ENCODE measurements at regions not wholly inside any gene's neighbourhood (a gene's known extent, or its start where the extent isn't known, plus 50 kb on each side); places are given as distances from the start of the nearest gene placed in this dataset.

DNA sequence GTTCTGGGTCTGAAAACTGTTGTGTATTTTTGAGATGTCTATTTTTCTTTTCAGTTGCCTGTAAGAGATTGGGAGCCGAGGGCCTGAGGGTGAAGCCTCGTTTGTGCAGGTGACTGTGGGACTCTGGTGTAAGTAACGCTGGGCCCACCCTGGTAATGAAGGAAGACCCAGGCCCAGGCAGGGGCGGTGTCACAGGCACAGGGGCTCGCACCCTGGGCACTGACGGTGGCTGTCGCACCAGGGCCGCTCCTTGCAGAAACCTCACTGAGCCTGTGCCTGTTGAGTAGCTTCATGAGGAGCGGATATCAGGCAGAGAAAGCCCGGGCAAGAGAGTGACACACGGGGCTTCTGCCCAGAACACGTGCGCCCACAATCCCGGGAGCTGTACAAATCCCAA lies 541.4 kb downstream of the TRIML1 start:
- H3K4me3 ChIP-seq (ENCODE audit: low read depth, low read length) = no peak overlapping the region
- DNase-seq (ENCODE audit: low read depth) = no peak
- TF ChIP-seq, protein P1, sequence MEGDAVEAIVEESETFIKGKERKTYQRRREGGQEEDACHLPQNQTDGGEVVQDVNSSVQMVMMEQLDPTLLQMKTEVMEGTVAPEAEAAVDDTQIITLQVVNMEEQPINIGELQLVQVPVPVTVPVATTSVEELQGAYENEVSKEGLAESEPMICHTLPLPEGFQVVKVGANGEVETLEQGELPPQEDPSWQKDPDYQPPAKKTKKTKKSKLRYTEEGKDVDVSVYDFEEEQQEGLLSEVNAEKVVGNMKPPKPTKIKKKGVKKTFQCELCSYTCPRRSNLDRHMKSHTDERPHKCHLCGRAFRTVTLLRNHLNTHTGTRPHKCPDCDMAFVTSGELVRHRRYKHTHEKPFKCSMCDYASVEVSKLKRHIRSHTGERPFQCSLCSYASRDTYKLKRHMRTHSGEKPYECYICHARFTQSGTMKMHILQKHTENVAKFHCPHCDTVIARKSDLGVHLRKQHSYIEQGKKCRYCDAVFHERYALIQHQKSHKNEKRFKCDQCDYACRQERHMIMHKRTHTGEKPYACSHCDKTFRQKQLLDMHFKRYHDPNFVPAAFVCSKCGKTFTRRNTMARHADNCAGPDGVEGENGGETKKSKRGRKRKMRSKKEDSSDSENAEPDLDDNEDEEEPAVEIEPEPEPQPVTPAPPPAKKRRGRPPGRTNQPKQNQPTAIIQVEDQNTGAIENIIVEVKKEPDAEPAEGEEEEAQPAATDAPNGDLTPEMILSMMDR (IDR thresholded peaks at IDR 0.05; ENCODE audit: insufficient read depth, low read length) = no peak

DNA sequence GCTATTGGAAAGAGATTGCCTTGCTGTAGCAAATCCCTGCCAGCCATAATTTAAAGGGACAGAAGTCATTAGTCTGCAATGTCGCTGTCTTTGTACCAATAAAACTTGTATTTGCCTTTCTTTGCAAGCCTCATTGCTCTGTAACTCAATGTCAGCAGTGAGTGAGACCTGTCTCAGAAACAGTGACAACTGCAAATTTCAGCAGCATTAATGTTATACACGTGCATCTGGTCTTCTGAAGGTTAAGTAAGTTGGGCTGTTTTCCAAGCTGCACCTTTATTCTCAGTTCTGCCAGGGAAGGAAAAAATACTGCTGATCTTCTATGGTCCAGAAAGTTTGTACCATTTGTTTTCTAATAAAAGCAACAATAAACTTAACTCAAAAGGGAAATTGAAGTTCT lies 543.1 kb downstream of the TRIML1 start:
- no peak for DNase-seq (ENCODE audit: low read depth)
- no peak overlapping the region for H3K4me3 ChIP-seq (ENCODE audit: low read depth, low read length)

DNA sequence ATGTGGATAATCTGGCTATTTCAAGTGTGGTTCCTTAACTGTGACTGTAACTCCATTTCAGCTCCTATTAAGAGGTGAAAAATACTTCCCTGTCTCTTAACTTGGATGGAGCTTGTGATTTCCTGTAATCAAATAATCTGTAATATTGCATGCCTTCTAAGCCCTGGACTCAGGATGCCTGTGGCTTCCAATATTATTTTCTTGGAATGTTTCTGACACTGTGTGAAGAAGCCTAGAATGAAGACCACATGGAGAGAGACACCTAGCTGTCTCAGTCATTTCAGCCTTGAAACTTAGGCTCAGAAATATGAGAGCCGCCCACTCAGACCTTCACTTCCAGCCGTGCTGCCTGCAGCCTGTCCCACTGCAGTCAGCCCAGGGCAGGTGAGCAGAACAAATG lies 544.3 kb downstream of the TRIML1 start:
- no peak overlapping the region for H3K4me3 ChIP-seq (ENCODE audit: low read depth, low read length)
- no peak for DNase-seq (ENCODE audit: low read depth)
- TF ChIP-seq, protein P1 (IDR thresholded peaks at IDR 0.05; ENCODE audit: insufficient read depth, low read length) = no peak

More for the DNA sequence above, 543.1 kb downstream of the TRIML1 start:
- TF ChIP-seq, protein P1 (IDR thresholded peaks at IDR 0.05; ENCODE audit: insufficient read depth, low read length) = no peak

DNA sequence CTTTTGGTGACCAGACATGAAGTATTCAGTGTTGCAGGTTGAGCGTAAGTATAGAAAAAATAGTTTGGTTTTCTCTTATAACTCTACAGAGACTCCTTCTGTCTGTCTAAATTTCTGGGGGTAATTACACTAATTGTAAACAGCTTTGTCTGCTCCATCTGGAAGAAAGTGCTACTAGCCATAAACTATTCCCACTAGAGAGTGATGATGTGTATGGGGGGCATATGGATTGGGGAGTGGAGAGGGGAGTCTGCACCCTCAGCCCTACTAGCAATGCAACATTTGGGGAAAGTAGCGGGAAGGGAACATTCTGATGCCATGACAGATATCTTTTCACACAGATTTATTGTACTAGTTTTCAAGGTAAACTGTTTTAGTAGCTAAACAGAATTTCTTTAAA lies 549.7 kb downstream of the TRIML1 start:
- TF ChIP-seq, protein P1 (IDR thresholded peaks at IDR 0.05; ENCODE audit: insufficient read depth, low read length) = no peak
- H3K4me3 ChIP-seq (ENCODE audit: low read depth, low read length) = no peak overlapping the region
- DNase-seq (ENCODE audit: low read depth) = no peak

DNA sequence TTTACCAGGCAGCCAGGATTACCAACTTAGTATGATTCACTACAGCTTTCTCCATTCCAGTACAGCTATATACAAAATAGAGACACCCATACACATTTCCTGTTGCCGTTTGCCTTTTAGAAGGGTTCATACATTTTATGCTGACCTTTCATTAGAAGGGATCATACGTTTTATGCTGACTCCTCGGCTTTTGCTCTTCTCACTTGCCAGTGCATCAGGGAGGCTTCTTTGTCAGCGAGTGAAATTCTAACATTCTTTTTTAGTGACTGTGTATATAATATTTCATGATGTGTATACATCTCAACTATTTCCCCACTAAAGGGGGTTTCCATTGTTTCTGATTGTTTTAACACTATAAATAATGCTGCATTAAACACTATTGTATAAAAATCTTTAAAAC lies 552.6 kb downstream of the TRIML1 start:
- DNase-seq (ENCODE audit: low read depth) = no peak
- TF ChIP-seq, protein P1 (IDR thresholded peaks at IDR 0.05; ENCODE audit: insufficient read depth, low read length) = no peak
- no peak overlapping the region for H3K4me3 ChIP-seq (ENCODE audit: low read depth, low read length)

DNA sequence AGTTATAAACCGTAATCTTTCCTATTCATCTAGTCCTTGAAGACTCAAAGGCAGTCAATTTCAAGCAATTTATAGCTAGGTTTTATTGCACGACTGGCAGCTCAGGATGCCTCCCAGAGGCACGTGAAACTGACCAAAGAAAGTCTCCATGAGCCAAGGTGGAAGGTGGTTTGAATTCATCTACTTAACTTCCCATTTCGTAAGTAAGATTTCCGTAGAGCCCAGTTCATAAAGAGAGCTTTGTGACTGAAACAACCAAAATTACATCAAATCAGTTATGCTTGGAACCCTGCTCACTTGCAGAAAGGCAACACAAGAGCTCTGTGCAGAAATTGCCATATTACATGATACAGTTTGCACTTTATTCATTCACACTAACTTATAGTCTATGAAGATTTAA lies 556.0 kb downstream of the TRIML1 start:
- DNase-seq (ENCODE audit: low read depth) = no peak
- H3K4me3 ChIP-seq (ENCODE audit: low read depth, low read length) = no peak overlapping the region
- TF ChIP-seq, protein P1 (IDR thresholded peaks at IDR 0.05; ENCODE audit: insufficient read depth, low read length) = no peak

DNA sequence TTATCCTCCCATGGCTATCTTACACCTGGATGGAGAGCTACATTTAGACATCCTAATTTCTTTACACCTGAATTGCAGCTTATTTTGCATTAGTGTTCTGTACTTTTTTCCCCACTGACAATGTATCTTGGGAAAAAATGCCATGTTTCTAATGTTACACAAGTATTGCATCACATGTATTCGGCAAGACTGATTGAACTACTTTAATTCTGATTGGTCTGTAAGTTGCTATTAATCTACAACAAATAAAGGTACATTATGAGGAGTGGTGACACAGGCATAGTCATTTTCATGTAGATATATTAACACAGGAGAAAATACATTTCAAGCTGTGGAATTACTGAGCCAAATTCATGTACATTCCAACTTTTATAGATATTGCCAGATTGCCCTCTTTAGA lies 558.0 kb downstream of the TRIML1 start:
- no peak for DNase-seq (ENCODE audit: low read depth)
- TF ChIP-seq, protein P1 (IDR thresholded peaks at IDR 0.05; ENCODE audit: insufficient read depth, low read length) = no peak
- no peak overlapping the region for H3K4me3 ChIP-seq (ENCODE audit: low read depth, low read length)
